Activated naive CD4-positive, alpha-beta T cell treated with anti-CD3 and anti-CD28 coated beads, Interleukin-2, amount 10 ng/mL, durations not matched to agents 7 days and 5 days (primary cell): ENCODE measurements at regions not wholly inside any gene's neighbourhood (a gene's known extent, or its start where the extent isn't known, plus 50 kb on each side); places are given as distances from the start of the nearest gene placed in this dataset.

Experiments used
- CTCF ChIA-PET: fragments of 350-600 bp; sonication (Branson Sonifier 250); formaldehyde crosslinking; loops from one replicate; lab custom pipeline; 2021; ENCODE audit warnings: antibody characterized with exemption; lab: Charles Lee
- DNase-seq: peaks from one replicate; pipeline ENCODE4 v3.0.0-alpha.2; 2020
- H3K27ac Mint-ChIP-seq: one replicate; pipeline ENCODE4 v1.8.0; 2021; ENCODE audit warnings: mild to moderate bottlenecking, moderate library complexity, mixed read lengths
- H3K27me3 Mint-ChIP-seq: one replicate; pipeline ENCODE4 v1.8.0; 2021; ENCODE audit warnings: mild to moderate bottlenecking, mixed read lengths
- H3K36me3 Mint-ChIP-seq: one replicate; pipeline ENCODE4 v1.8.0; 2021; ENCODE audit warnings: mixed read lengths
- H3K4me1 Mint-ChIP-seq: one replicate; pipeline ENCODE4 v1.8.0; 2021; ENCODE audit warnings: mixed read lengths
- H3K4me3 Mint-ChIP-seq: one replicate; pipeline ENCODE4 v1.8.0; 2021; ENCODE audit warnings: mild to moderate bottlenecking, moderate library complexity, mixed read lengths
- H3K9me3 Mint-ChIP-seq: one replicate; pipeline ENCODE4 v1.8.0; 2021; ENCODE audit warnings: mixed read lengths

DNA sequence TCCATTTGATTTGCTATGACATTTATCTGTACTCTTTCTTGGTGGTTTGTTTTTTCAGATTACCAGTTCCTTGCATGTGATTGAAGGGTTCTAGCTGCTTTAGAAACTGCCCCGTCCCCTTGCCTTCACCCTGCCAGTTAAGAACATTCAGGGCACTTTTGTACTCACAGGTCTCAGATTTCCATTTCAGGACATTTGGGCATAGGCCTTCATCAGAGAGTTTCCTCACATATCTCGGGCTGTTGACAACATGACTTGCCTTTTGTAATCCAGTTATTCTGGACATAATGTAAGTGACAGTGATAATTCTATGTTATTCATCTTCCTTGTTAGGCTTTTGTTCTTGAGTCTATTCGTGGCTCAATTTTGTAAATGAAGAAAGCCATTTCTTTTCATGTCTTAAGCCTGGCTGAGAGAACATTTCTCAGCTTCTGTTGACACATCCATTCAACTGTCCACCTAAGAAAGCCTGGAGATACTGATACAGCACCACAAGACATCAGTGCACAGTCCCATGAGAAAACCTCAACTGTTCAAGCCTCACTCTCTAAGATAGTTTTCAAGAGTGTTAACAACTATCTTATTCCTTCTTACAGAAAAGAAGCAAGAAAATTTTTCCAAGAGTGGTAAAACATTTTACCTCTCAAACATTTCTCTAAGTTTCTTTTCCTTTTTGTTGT lies 209.3 kb upstream of the SGK1 start:
- no peak overlapping the region for H3K4me3 Mint-ChIP-seq
- H3K36me3 Mint-ChIP-seq, result peaks cover 2% of the 10 kb centered on the region
- H3K4me1 Mint-ChIP-seq, result peaks cover 47% of the 10 kb centered on the region
- peaks cover 2% of the 10 kb centered on the region for H3K9me3 Mint-ChIP-seq
- CTCF ChIA-PET, result no interaction called here
- DNase-seq, result no peak
- H3K27ac Mint-ChIP-seq, result no peak overlapping the region
- no peaks in the 10 kb centered on the region for H3K27me3 Mint-ChIP-seq

DNA sequence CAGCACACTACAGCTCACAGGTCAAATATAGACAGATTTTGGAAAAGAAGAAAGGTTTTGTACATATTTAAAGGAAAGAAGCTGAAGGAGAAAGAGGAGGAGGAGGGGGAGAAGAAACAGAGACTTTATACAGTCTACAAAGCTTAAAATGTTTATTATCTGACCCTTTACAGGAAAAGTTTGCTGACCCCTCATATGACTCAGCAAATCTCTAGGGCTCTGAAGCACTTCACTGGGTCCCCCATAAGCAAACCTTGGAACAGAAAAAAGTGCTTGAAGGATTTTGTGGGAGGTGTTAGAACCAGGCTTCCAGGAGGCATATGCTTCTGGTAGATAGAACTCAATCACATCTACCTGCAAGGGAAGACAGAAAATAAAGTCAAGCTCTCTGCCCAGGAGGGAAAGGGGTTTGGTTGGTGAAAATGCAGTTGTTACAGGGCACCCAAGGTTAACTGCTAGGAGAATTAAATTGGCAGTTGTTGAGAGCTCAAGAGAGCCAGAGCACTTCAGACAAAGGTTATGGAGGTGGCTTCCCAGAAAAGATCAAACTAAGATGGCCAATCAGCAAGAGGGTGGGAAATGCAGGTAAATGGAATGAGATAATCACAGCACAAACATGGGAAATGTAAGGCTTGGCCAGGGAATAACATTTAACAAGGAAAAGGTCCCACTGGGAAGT lies 207.4 kb upstream of the SGK1 start:
- peaks cover 39% of the 10 kb centered on the region for H3K4me1 Mint-ChIP-seq
- H3K27ac Mint-ChIP-seq, result peak overlapping the region; percentile 12

DNA sequence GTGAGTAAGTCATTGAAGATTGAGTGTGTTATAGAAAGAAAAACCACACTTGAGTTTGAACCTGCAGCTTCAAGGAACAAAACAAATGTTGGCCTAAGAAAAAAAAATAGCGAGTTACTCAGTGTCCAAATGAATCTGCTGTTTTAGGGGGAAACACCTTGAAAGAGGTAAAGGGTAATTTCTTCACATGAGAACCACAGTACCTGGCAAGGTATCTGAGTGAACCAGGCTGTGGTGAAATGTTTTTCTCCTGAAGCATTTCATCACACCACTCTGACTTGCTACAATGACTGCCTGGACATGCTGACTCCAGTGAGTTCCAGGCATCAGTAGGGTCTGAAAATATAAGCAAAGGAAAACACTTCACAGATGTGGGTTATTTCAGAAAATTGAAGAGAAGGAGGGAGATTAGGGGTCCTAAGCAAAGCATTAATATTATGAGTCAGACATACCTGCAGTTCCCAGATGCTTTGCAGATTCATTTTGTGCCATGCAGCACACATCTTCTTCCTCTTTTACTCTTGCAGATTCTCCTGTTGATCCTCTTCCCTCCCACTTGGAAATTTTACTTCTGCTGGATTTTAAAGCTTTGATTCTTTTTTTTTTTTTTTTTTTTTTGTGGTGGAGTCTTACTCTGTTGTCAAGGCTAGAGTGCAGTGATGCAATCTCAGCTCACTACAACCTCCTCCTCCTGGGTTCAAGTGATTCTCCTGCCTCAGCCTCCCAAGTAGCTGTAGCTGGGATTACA lies 206.2 kb upstream of the SGK1 start:
- DNase-seq, result no peak
- no peaks in the 10 kb centered on the region for H3K36me3 Mint-ChIP-seq
- CTCF ChIA-PET, result no interaction called here

More for the DNA sequence above, 207.4 kb upstream of the SGK1 start:
- Mint-ChIP-seq H3K9me3 (peaks cover 2% of the 10 kb centered on the region), H3K36me3 (peaks cover 2% of the 10 kb centered on the region), H3K27me3 (no peaks in the 10 kb centered on the region), H3K4me3 (no peak overlapping the region)
- no peak for DNase-seq
- CTCF ChIA-PET, result no interaction called here

DNA sequence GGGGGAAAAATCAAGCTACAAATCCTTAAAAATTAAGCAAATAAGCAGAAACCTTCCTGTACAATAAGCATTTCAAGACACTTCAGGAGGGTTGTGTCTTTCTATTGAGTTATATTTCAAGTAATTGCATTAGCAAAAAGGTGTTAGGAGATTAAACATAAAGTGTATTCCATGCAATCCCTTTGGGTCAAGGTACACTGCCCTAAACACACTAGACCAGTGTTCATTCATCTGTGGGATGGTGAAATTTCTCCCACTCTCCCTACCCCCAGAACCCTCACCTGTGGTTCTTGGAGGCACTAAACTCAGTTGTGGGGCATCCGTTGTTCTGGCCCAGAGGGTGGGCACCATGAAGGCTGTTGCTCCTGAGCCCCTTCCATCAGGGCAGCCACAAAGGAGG lies 205.1 kb upstream of the SGK1 start:
- Mint-ChIP-seq H3K27me3 (no peaks in the 10 kb centered on the region), H3K4me1 (peaks cover 48% of the 10 kb centered on the region), H3K4me3 (no peak overlapping the region), H3K9me3 (no peaks in the 10 kb centered on the region), H3K36me3 (no peaks in the 10 kb centered on the region), H3K27ac (no peak overlapping the region)
- CTCF ChIA-PET, result no interaction called here
- no peak for DNase-seq

More for the DNA sequence above, 206.2 kb upstream of the SGK1 start:
- H3K27me3 Mint-ChIP-seq, result no peaks in the 10 kb centered on the region
- H3K4me3 Mint-ChIP-seq, result no peak overlapping the region
- no peak overlapping the region for H3K27ac Mint-ChIP-seq
- H3K4me1 Mint-ChIP-seq, result peaks cover 39% of the 10 kb centered on the region
- H3K9me3 Mint-ChIP-seq, result no peaks in the 10 kb centered on the region

GRCh38 chr6:134521116-134521501 lies 203.2 kb upstream of the SGK1 start:
- Mint-ChIP-seq H3K27ac (no peak overlapping the region), H3K4me3 (no peak overlapping the region)

GRCh38 chr6:134520181-134521115 lies 202.5 kb upstream of the SGK1 start:
- H3K4me1 Mint-ChIP-seq, result peaks cover 48% of the 10 kb centered on the region

More at GRCh38 chr6:134521116-134521501, 203.2 kb upstream of the SGK1 start:
- H3K4me1 Mint-ChIP-seq, result peaks cover 49% of the 10 kb centered on the region
- CTCF ChIA-PET, result interaction anchor here (1.2 kb wide), 1 partner anchor 125 kb away, joined by 3 read pairs; no protein-coding TSS in a partner anchor
- H3K27me3 Mint-ChIP-seq, result no peaks in the 10 kb centered on the region
- H3K9me3 Mint-ChIP-seq, result no peaks in the 10 kb centered on the region
- no peaks in the 10 kb centered on the region for H3K36me3 Mint-ChIP-seq
- no peak for DNase-seq

GRCh38 chr6:134519465-134519864 lies 201.6 kb upstream of the SGK1 start:
- Mint-ChIP-seq H3K27me3 (no peaks in the 10 kb centered on the region), H3K9me3 (no peaks in the 10 kb centered on the region), H3K4me3 (no peak overlapping the region), H3K4me1 (peaks cover 47% of the 10 kb centered on the region), H3K36me3 (no peaks in the 10 kb centered on the region), H3K27ac (peak overlapping the region; percentile 93)
- CTCF ChIA-PET, result interaction anchor here (0.6 to 1.2 kb wide), 2 partner anchors 52 to 121 kb away, joined by 4 to 5 read pairs; no protein-coding TSS in a partner anchor
- DNase-seq, result peak; percentile 68

More at GRCh38 chr6:134520181-134521115, 202.5 kb upstream of the SGK1 start:
- no peaks in the 10 kb centered on the region for H3K27me3 Mint-ChIP-seq
- peak overlapping the region; percentile 71 for H3K27ac Mint-ChIP-seq
- no peaks in the 10 kb centered on the region for H3K9me3 Mint-ChIP-seq
- CTCF ChIA-PET, result interaction anchor here (0.6 to 1.2 kb wide), 3 partner anchors 51 to 126 kb away, joined by 3 to 5 read pairs (median 4); no protein-coding TSS in a partner anchor
- no peaks in the 10 kb centered on the region for H3K36me3 Mint-ChIP-seq
- no peak overlapping the region for H3K4me3 Mint-ChIP-seq
- no peak for DNase-seq

DNA sequence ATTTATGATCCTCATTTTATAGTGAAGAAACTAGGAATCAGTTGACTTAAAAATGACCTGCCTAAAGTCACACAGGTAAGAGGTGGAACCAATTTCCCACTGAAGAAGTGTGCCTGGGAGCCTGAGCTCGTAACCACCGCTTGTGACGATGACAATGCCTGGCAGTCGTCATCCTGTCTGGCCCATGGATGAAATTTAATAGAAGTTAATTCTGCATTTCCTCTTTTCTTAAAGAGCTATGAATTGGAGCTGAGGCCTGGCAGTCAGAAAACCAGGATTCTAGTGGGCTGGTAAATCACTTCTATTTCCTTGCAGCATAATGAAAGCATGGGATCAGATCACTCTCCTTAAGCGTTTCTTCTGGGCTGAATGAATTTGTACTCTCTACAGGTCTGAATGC lies 200.0 kb upstream of the SGK1 start:
- Mint-ChIP-seq H3K27ac (no peak overlapping the region), H3K4me3 (no peak overlapping the region), H3K9me3 (no peaks in the 10 kb centered on the region)

DNA sequence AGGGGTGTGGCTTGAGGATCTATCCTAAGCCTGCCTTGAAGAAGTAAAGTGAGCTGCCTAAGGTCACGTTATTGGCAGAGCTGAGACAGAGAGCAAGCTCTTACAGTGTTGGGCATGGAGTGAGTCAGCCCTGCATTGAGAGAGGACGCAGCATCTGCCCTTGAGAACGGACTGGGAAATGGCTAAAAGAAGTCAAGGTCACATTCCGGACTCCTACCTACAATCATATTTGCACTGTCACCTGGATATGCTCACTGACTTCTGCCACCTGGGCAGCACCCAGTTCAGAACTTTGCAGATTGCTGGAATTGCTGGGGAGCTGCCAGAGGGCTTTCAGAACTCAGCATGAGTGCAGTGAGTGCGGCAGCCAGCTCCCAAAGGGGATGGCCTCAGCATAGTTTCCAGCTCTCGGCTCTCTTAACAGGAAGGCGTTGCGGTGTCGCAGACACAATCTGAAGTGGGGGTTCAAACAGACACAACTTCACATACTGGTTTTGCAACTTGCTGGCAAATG lies 199.3 kb upstream of the SGK1 start:
- Mint-ChIP-seq H3K36me3 (no peaks in the 10 kb centered on the region), H3K4me1 (peaks cover 32% of the 10 kb centered on the region), H3K27ac (no peak overlapping the region), H3K4me3 (no peak overlapping the region), H3K9me3 (no peaks in the 10 kb centered on the region), H3K27me3 (no peaks in the 10 kb centered on the region)
- DNase-seq, result no peak
- CTCF ChIA-PET, result interaction anchor here (0.7 kb wide), 1 partner anchor 341 kb away, joined by 3 read pairs; no protein-coding TSS in a partner anchor

More for the DNA sequence above, 200.0 kb upstream of the SGK1 start:
- Mint-ChIP-seq H3K4me1 (peaks cover 35% of the 10 kb centered on the region), H3K36me3 (no peaks in the 10 kb centered on the region), H3K27me3 (no peaks in the 10 kb centered on the region)
- CTCF ChIA-PET, result no interaction called here
- no peak for DNase-seq

- Mint-ChIP-seq H3K4me1 (peaks cover 32% of the 10 kb centered on the region), H3K27me3 (no peaks in the 10 kb centered on the region), H3K4me3 (no peak overlapping the region), H3K9me3 (no peaks in the 10 kb centered on the region), H3K27ac (no peak overlapping the region), H3K36me3 (no peaks in the 10 kb centered on the region)
- DNase-seq, result no peak
- CTCF ChIA-PET, result interaction anchor here (0.6 kb wide), 1 partner anchor 479 kb away, joined by 3 read pairs; no protein-coding TSS in a partner anchor
These were observed 198.7 kb upstream of the SGK1 start for GRCh38 chr6:134516582-134516981.

- H3K36me3 Mint-ChIP-seq, result no peaks in the 10 kb centered on the region
- peaks cover 32% of the 10 kb centered on the region for H3K4me1 Mint-ChIP-seq
- no peak overlapping the region for H3K27ac Mint-ChIP-seq
These were observed 198.1 kb upstream of the SGK1 start for GRCh38 chr6:134515986-134516385.

GRCh38 chr6:134512981-134513391 lies 195.1 kb upstream of the SGK1 start:
- Mint-ChIP-seq H3K4me3 (no peak overlapping the region), H3K27ac (no peak overlapping the region), H3K9me3 (no peaks in the 10 kb centered on the region), H3K36me3 (no peaks in the 10 kb centered on the region), H3K27me3 (no peaks in the 10 kb centered on the region), H3K4me1 (peaks cover 9% of the 10 kb centered on the region)
- DNase-seq, result no peak
- CTCF ChIA-PET, result interaction anchor here (1.1 kb wide), 1 partner anchor 124 kb away, joined by 3 read pairs; no protein-coding TSS in a partner anchor

More at GRCh38 chr6:134515986-134516385, 198.1 kb upstream of the SGK1 start:
- DNase-seq, result no peak
- Mint-ChIP-seq H3K27me3 (no peaks in the 10 kb centered on the region), H3K9me3 (no peaks in the 10 kb centered on the region), H3K4me3 (no peak overlapping the region)
- CTCF ChIA-PET, result interaction anchor here (0.6 kb wide), 1 partner anchor 480 kb away, joined by 3 read pairs; no protein-coding TSS in a partner anchor
